GM12878 (cell line): ENCODE measurements at regions not wholly inside any gene's neighbourhood (a gene's known extent, or its start where the extent isn't known, plus 50 kb on each side); places are given as distances from the start of the nearest gene placed in this dataset.

Source experiments
- ATAC-seq: fragments of 200-7000 bp; cut with Tn5 transposase; 3 replicates; pipeline ENCODE4 v1.9.1; 2020; ENCODE audit warnings: mild to moderate bottlenecking, moderate library complexity
- BruUV-seq: library from RNA; stranded (reverse); fragments of 400-500 nt; replicated peaks from 2 replicates; lab custom pipeline; 2021; lab: Mats Ljungman, UMichigan
- CTCF ChIA-PET: fragments of 300-600 bp; sonication (Branson Sonifier 250); formaldehyde crosslinking; extraction: SDS; loops from one replicate; lab custom pipeline; 2021; ENCODE audit warnings: inconsistent platforms; lab: Yijun Ruan, JAX
- POLR2A ChIA-PET: fragments of 350-600 bp; formaldehyde crosslinking; extraction: SDS; loops from one replicate; lab custom pipeline; 2021; ENCODE audit warnings: inconsistent platforms; lab: Charles Lee
- RAD21 ChIA-PET: fragments of 300-600 bp; sonication (Branson Sonifier 250); formaldehyde crosslinking; loops from one replicate; lab custom pipeline; 2023; ENCODE audit warnings: antibody characterized with exemption; ENCODE audit not compliant: unreplicated experiment; lab: Charles Lee
- SMC1A ChIA-PET: fragments of 300-600 bp; sonication (Branson Sonifier 250); formaldehyde crosslinking; loops from one replicate; lab custom pipeline; 2023; ENCODE audit not compliant: unreplicated experiment, uncharacterized antibody; lab: Charles Lee
- DNase-seq: peaks from one replicate; pipeline ENCODE4 v3.0.0-alpha.2; 2011; ENCODE audit warnings: low read depth, low spot score
- FAIRE-seq: peaks from 3 replicates; lab custom pipeline; 2011; peaks lifted over from hg19 to GRCh38; lab: Jason Lieb, UNC
- H2AFZ ChIP-seq: 2 replicates; pipeline ENCODE4 v1.6.0; 2011; ENCODE audit warnings: low read depth, low read length, control low read depth; ENCODE audit not compliant: control insufficient read depth
- H3K27ac ChIP-seq: 2 replicates; pipeline ENCODE4 v1.5.1; 2011; ENCODE audit warnings: control low read depth; ENCODE audit not compliant: control insufficient read depth, insufficient read depth
- H3K27me3 ChIP-seq, 2 experiments: replicated peaks in 1 of 2; 2 replicates each; pipeline versions ENCODE4 v1.6.0 to v1.6.1; 2011; ENCODE audit warnings: low read length in 1 of 2; ENCODE audit not compliant: control insufficient read depth in 2 of 2, insufficient read depth in 2 of 2
- H3K36me3 ChIP-seq, 2 experiments: 2 replicates each; pipeline ENCODE4 v1.5.1; 2011; ENCODE audit warnings: low read length in 1 of 2; ENCODE audit not compliant: control insufficient read depth in 2 of 2, insufficient read depth in 2 of 2
- H3K4me1 ChIP-seq: 2 replicates; pipeline ENCODE4 v1.6.1; 2011; ENCODE audit warnings: mild to moderate bottlenecking, low read length, moderate library complexity, mixed read lengths; ENCODE audit not compliant: control insufficient read depth, insufficient read depth
- H3K4me2 ChIP-seq: 2 replicates; pipeline ENCODE4 v1.6.0; 2011; ENCODE audit warnings: control low read depth; ENCODE audit not compliant: control insufficient read depth, insufficient read depth
- H3K4me3 ChIP-seq: fragments of 200-600 bp; sonication (generic); 2 replicates; pipeline ENCODE4 v1.5.1; 2016
- H3K79me2 ChIP-seq: 2 replicates; pipeline ENCODE4 v1.6.0; 2011; ENCODE audit warnings: low read length; ENCODE audit not compliant: control insufficient read depth, insufficient read depth
- H3K9ac ChIP-seq: 2 replicates; pipeline ENCODE4 v1.8.0; 2011; ENCODE audit warnings: low read length, control low read depth, mixed read lengths; ENCODE audit not compliant: control insufficient read depth, insufficient read depth
- H3K9me3 ChIP-seq: replicated peaks from 3 replicates; pipeline ENCODE4 v1.5.1; 2011; ENCODE audit warnings: mild to moderate bottlenecking, low read length; ENCODE audit not compliant: control insufficient read depth, insufficient read depth
- H4K20me1 ChIP-seq: 2 replicates; pipeline ENCODE4 v1.6.0; 2011; ENCODE audit not compliant: control insufficient read depth, insufficient read depth
- BCL3 ChIP-seq: IDR thresholded peaks from 2 replicates; pipeline ENCODE4 v1.6.1; 2011; ENCODE audit warnings: borderline replicate concordance, low read depth, mild to moderate bottlenecking, moderate library complexity, low read length; ENCODE audit not compliant: insufficient read depth, poor library complexity, severe bottlenecking
- FOS ChIP-seq: IDR thresholded peaks from 3 replicates; pipeline ENCODE4 v1.6.1; 2011; ENCODE audit warnings: borderline replicate concordance; ENCODE audit not compliant: insufficient read length; ENCODE audit errors: extremely low read depth
- HDAC2 ChIP-seq: fragments of 200-600 bp; sonication (generic); IDR thresholded peaks from 2 replicates; pipeline ENCODE4 v1.6.1; 2017
- HDAC6 ChIP-seq: fragments of 200-600 bp; sonication (generic); IDR thresholded peaks from one replicate; pipeline ENCODE4 v1.8.0; 2017; ENCODE audit warnings: antibody characterized with exemption; ENCODE audit not compliant: unreplicated experiment
- PAX5 ChIP-seq: IDR thresholded peaks from 2 replicates; pipeline ENCODE4 v1.6.1; 2011; ENCODE audit warnings: low read depth, low read length, borderline replicate concordance
- ZNF274 ChIP-seq: IDR thresholded peaks from one replicate; pipeline ENCODE4 v1.8.0; 2011; ENCODE audit not compliant: insufficient read length, insufficient read depth
- ZNF384 ChIP-seq: IDR thresholded peaks from 2 replicates; pipeline ENCODE4 v1.6.1; 2012; ENCODE audit warnings: low read depth, mild to moderate bottlenecking, low read length, improper control_type of control experiment, borderline replicate concordance
- WGBS: methylation state at CpG from one replicate; pipeline ENCODE4 v1.1.6; 2016; ENCODE audit warnings: low lambda C conversion rate; ENCODE audit not compliant: insufficient replicate concordance, insufficient coverage; ENCODE audit errors: missing lambda C conversion rate; 5-methylcytosine and 5-hydroxymethylcytosine counted together
- in situ Hi-C: fragments of 300-500 bp; cut with MboI; formaldehyde crosslinking; loops from 9 replicates; pipeline ENCODE4 v1.14.3; 2018; ENCODE audit warnings: mixed read lengths
- intact Hi-C: fragments of 100-400 bp; cut with micrococcal nuclease; formaldehyde crosslinking; loops from one replicate; pipeline ENCODE4 v1.14.2; 2022; ENCODE audit not compliant: unreplicated experiment
- TF ChIP-seq, protein P1 (sequence below): fragments of 150-350 bp; IDR thresholded peaks from 2 replicates; pipeline ENCODE4 v1.6.1; 2014; ENCODE audit warnings: mild to moderate bottlenecking, low read depth, low read length

DNA sequence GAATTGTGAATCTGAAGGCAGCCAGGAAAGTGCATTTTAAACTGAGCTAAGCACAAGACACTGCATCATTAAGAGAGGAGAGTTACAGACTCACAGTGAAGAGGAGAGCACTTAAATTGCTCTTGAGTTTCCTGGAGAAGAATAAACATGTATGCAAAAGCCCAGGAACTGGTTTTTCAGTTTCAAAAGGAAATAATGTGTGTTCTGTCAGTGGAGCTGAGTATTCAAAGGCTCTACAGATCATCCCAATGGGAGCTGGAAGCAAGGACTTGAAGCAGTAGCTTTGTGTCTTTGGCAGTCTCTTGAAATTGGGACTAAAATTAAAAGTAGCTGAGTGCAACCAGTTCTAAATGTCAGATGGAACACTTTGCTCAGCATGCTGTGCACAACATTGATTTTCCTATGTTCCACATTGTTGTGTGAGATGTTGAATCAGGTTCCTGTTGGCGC is 147.5 kb upstream of the ANK2 start:
- Histone ChIP-seq H4K20me1 (no peaks in the 10 kb centered on the region), H3K27ac (no peak overlapping the region), H3K9me3 (no peaks in the 10 kb centered on the region), H3K27me3 (no peaks in the 10 kb centered on the region), H3K4me1 (no peaks in the 10 kb centered on the region), H3K36me3 (no peaks in the 10 kb centered on the region)
- in situ Hi-C loops: no loop called here
- 88% methylated on average over 1 of the region's 1 CpG for WGBS
- ChIA-PET CTCF (interaction anchor here (0.9 to 1.7 kb wide), 3 partner anchors 37 to 40 kb away, joined by 4 to 5 read pairs (median 4); no protein-coding TSS in a partner anchor), RAD21 (interaction anchor here (0.9 to 1.1 kb wide), 3 partner anchors 10 to 47 kb away, joined by 3 to 5 read pairs (median 4); no protein-coding TSS in a partner anchor), POLR2A (interaction anchor here (1.0 to 1.4 kb wide), 3 partner anchors 8 to 24 kb away, joined by 3 to 5 read pairs (median 5); no protein-coding TSS in a partner anchor)
- TF ChIP-seq HDAC2 (no peak), FOS (no peak), PAX5 (no peak), ZNF384 (no peak), HDAC6 (no peak), BCL3 (no peak), ZNF274 (no peak)
- TF ChIP-seq, protein P1, sequence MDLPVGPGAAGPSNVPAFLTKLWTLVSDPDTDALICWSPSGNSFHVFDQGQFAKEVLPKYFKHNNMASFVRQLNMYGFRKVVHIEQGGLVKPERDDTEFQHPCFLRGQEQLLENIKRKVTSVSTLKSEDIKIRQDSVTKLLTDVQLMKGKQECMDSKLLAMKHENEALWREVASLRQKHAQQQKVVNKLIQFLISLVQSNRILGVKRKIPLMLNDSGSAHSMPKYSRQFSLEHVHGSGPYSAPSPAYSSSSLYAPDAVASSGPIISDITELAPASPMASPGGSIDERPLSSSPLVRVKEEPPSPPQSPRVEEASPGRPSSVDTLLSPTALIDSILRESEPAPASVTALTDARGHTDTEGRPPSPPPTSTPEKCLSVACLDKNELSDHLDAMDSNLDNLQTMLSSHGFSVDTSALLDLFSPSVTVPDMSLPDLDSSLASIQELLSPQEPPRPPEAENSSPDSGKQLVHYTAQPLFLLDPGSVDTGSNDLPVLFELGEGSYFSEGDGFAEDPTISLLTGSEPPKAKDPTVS: no peak
- TF ChIP-seq, all 136 proteins: peak for 0
- DNase-seq (no peak), FAIRE-seq (no peak), ATAC-seq (no peak)
- no peak overlapping the region for H3K9ac ChIP-seq
- intact Hi-C loops: no loop called here
- no peak overlapping the region for H2AFZ ChIP-seq
- no TSS peak for BruUV-seq
- H3K4me2 ChIP-seq: no peak overlapping the region
- SMC1A ChIA-PET: interaction anchor here (0.7 to 2.2 kb wide), 11 partner anchors 9 to 239 kb away, joined by 3 to 6 read pairs (median 4); no protein-coding TSS in a partner anchor
- no peaks in the 10 kb centered on the region for H3K79me2 ChIP-seq
- H3K4me3 ChIP-seq: no peak overlapping the region
